ENCODE measurements at regions not wholly inside any gene's neighbourhood (a gene's known extent, or its start where the extent isn't known, plus 50 kb on each side); places are given as distances from the start of the nearest gene placed in this dataset.

GRCh38 chr4:83917572-83917971 is 381.7 kb downstream of the GPAT3 start:
- TF ChIP-seq EP300 (IDR thresholded peaks at IDR 0.05) (no peak), POLR2A (IDR thresholded peaks at IDR 0.05) (no peak)

All from tibial nerve (tissue), 3 donors.